IPS-18a (cell line): ENCODE measurements at regions not wholly inside any gene's neighbourhood (a gene's known extent, or its start where the extent isn't known, plus 50 kb on each side); places are given as distances from the start of the nearest gene placed in this dataset.

ENCODE experiments used
- H3K27ac ChIP-seq: one replicate; pipeline ENCODE4 v1.5.1; 2013; ENCODE audit warnings: low read length
- H3K27me3 ChIP-seq: one replicate; pipeline ENCODE4 v1.6.1; 2013; ENCODE audit warnings: mild to moderate bottlenecking, low read length; ENCODE audit not compliant: control insufficient read depth, insufficient read depth
- H3K36me3 ChIP-seq: one replicate; pipeline ENCODE4 v1.6.1; 2013; ENCODE audit warnings: low read depth, low read length; ENCODE audit not compliant: control insufficient read depth
- H3K4me1 ChIP-seq: one replicate; pipeline ENCODE4 v1.6.1; 2013; ENCODE audit warnings: low read depth, low read length; ENCODE audit not compliant: control insufficient read depth
- H3K4me3 ChIP-seq: one replicate; pipeline ENCODE4 v1.5.1; 2013; ENCODE audit warnings: low read length
- H3K9ac ChIP-seq: one replicate; pipeline ENCODE4 v1.6.1; 2013; ENCODE audit warnings: mild to moderate bottlenecking, low read length, moderate library complexity
- H3K9me3 ChIP-seq: one replicate; pipeline ENCODE4 v1.6.1; 2013; ENCODE audit warnings: low read depth, low read length; ENCODE audit not compliant: control insufficient read depth

GRCh38 chr16:9539346-9539745, 447.9 kb downstream of the HAPSTR1 start:
- Histone ChIP-seq H3K9ac (no peak overlapping the region), H3K4me1 (no peaks in the 10 kb centered on the region), H3K9me3 (no peaks in the 10 kb centered on the region), H3K27me3 (no peaks in the 10 kb centered on the region), H3K4me3 (no peak overlapping the region), H3K36me3 (no peaks in the 10 kb centered on the region), H3K27ac (no peak overlapping the region)

- Histone ChIP-seq H3K9ac (no peak overlapping the region), H3K36me3 (no peaks in the 10 kb centered on the region), H3K4me3 (no peak overlapping the region), H3K9me3 (no peaks in the 10 kb centered on the region), H3K27ac (no peak overlapping the region), H3K27me3 (no peaks in the 10 kb centered on the region), H3K4me1 (no peaks in the 10 kb centered on the region)
These were observed 450.3 kb downstream of the HAPSTR1 start for GRCh38 chr16:9541723-9542122.

- Histone ChIP-seq H3K9me3 (no peaks in the 10 kb centered on the region), H3K4me3 (no peak overlapping the region)
These were observed 450.8 kb downstream of the HAPSTR1 start for GRCh38 chr16:9542165-9542755.

GRCh38 chr16:9545522-9546437, 454.3 kb downstream of the HAPSTR1 start:
- H3K9me3 ChIP-seq, result no peaks in the 10 kb centered on the region
- H3K27me3 ChIP-seq, result no peaks in the 10 kb centered on the region
- no peaks in the 10 kb centered on the region for H3K4me1 ChIP-seq
- no peaks in the 10 kb centered on the region for H3K36me3 ChIP-seq
- no peak overlapping the region for H3K4me3 ChIP-seq
- no peak overlapping the region for H3K27ac ChIP-seq
- no peak overlapping the region for H3K9ac ChIP-seq

More at GRCh38 chr16:9542165-9542755, 450.8 kb downstream of the HAPSTR1 start:
- no peaks in the 10 kb centered on the region for H3K36me3 ChIP-seq
- H3K4me1 ChIP-seq, result no peaks in the 10 kb centered on the region
- no peaks in the 10 kb centered on the region for H3K27me3 ChIP-seq
- H3K9ac ChIP-seq, result no peak overlapping the region
- no peak overlapping the region for H3K27ac ChIP-seq

GRCh38 chr16:9546438-9546786, 455.0 kb downstream of the HAPSTR1 start:
- no peaks in the 10 kb centered on the region for H3K4me1 ChIP-seq
- H3K27me3 ChIP-seq, result no peaks in the 10 kb centered on the region
- H3K9me3 ChIP-seq, result no peaks in the 10 kb centered on the region
- no peak overlapping the region for H3K4me3 ChIP-seq
- H3K36me3 ChIP-seq, result no peaks in the 10 kb centered on the region
- no peak overlapping the region for H3K27ac ChIP-seq
- H3K9ac ChIP-seq, result no peak overlapping the region

- Histone ChIP-seq H3K27ac (no peak overlapping the region), H3K27me3 (no peaks in the 10 kb centered on the region), H3K4me1 (no peaks in the 10 kb centered on the region)
These were observed 458.0 kb downstream of the HAPSTR1 start for GRCh38 chr16:9549487-9549886.

GRCh38 chr16:9555051-9555450, 463.6 kb downstream of the HAPSTR1 start:
- H3K4me1 ChIP-seq, result no peaks in the 10 kb centered on the region
- H3K27me3 ChIP-seq, result no peaks in the 10 kb centered on the region
- no peaks in the 10 kb centered on the region for H3K9me3 ChIP-seq
- H3K27ac ChIP-seq, result no peak overlapping the region
- no peak overlapping the region for H3K4me3 ChIP-seq
- no peaks in the 10 kb centered on the region for H3K36me3 ChIP-seq
- H3K9ac ChIP-seq, result no peak overlapping the region

More at GRCh38 chr16:9549487-9549886, 458.0 kb downstream of the HAPSTR1 start:
- Histone ChIP-seq H3K9ac (no peak overlapping the region), H3K4me3 (no peak overlapping the region), H3K9me3 (no peaks in the 10 kb centered on the region), H3K36me3 (no peaks in the 10 kb centered on the region)

- H3K4me1 ChIP-seq, result no peaks in the 10 kb centered on the region
- H3K27ac ChIP-seq, result no peak overlapping the region
- H3K9me3 ChIP-seq, result no peaks in the 10 kb centered on the region
- H3K4me3 ChIP-seq, result no peak overlapping the region
- H3K36me3 ChIP-seq, result no peaks in the 10 kb centered on the region
- no peaks in the 10 kb centered on the region for H3K27me3 ChIP-seq
- H3K9ac ChIP-seq, result no peak overlapping the region
These were observed 465.7 kb downstream of the HAPSTR1 start for GRCh38 chr16:9556949-9557665.

GRCh38 chr16:9557713-9558112, 466.3 kb downstream of the HAPSTR1 start:
- Histone ChIP-seq H3K9me3 (no peaks in the 10 kb centered on the region), H3K9ac (no peak overlapping the region), H3K27ac (no peak overlapping the region), H3K36me3 (no peaks in the 10 kb centered on the region), H3K4me1 (no peaks in the 10 kb centered on the region), H3K4me3 (no peak overlapping the region), H3K27me3 (no peaks in the 10 kb centered on the region)

GRCh38 chr16:9566099-9566498, 474.7 kb downstream of the HAPSTR1 start:
- no peaks in the 10 kb centered on the region for H3K4me1 ChIP-seq
- H3K4me3 ChIP-seq, result no peak overlapping the region
- H3K27ac ChIP-seq, result no peak overlapping the region
- H3K36me3 ChIP-seq, result no peaks in the 10 kb centered on the region
- H3K9ac ChIP-seq, result no peak overlapping the region
- no peaks in the 10 kb centered on the region for H3K27me3 ChIP-seq
- H3K9me3 ChIP-seq, result no peaks in the 10 kb centered on the region

- Histone ChIP-seq H3K27ac (no peak overlapping the region), H3K36me3 (no peaks in the 10 kb centered on the region), H3K27me3 (no peaks in the 10 kb centered on the region), H3K4me3 (no peak overlapping the region), H3K4me1 (no peaks in the 10 kb centered on the region), H3K9me3 (no peaks in the 10 kb centered on the region), H3K9ac (no peak overlapping the region)
These were observed 476.2 kb downstream of the HAPSTR1 start for GRCh38 chr16:9567666-9568065.
